ENCODE measurements at regions not wholly inside any gene's neighbourhood (a gene's known extent, or its start where the extent isn't known, plus 50 kb on each side); places are given as distances from the start of the nearest gene placed in this dataset.
"Not testable (repeated sequence)": the region's sequence is repeated elsewhere in the genome, so short reads cannot be mapped to it uniquely, and the experiment has no call there.

DNA sequence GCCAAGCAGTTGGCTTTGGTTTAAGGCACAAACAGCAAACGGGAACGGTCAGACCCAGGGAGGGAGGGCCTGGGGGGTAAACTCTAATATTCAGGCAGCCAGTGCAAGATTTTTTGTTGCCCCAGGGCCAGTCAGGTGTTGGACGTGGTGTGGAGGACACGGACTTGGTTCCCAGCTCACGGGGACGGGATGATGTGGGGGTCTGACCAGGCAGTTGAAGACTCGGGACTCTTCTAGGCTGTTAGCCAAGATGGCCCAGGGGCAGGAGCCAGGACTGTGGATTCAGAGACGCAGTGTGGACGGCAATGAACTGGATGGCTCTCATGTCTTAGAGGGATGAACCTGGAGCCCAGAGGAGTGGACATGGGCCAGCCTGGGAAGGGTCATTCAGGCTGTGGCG lies 169.2 kb downstream of the C9orf50 start:
- Mint-ChIP-seq H3K27ac (peak overlapping the region; percentile 81), H3K36me3 (peaks cover 1% of the 10 kb centered on the region), H3K9me3 (no peaks in the 10 kb centered on the region), H3K4me3 (no peak overlapping the region), H3K4me1 (peaks cover 16% of the 10 kb centered on the region), H3K27me3 (no peaks in the 10 kb centered on the region)

DNA sequence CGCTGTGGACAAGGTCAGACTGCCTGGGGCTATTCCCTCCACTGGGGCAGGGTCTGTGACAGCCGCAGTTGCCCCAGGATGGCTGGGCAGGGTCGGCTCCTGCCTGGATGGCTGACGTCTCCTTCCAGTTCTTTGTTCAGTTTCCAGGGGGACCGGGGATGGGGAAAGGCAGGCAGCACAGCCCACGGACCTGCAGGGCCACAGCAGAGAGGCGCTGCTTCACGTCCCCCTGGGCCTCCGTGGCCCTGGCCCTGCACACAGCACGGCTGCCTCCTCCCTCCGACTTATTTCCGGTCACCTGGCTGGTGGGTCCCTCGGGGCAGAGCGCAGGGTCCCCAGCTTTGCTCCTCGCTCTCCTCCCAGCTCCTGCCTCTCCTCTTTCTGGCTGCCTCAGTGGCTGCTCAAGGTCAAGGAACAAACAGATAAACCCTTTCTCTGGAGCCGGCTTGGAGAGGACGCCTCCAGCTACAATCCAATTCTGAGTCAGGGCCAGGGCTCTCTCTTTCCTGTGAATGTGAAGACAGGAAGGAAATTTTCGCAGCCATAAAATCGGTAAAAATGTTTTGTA lies 169.7 kb downstream of the C9orf50 start:
- H3K36me3 Mint-ChIP-seq, result peaks cover 1% of the 10 kb centered on the region
- H3K27ac Mint-ChIP-seq, result no peak overlapping the region
- no peaks in the 10 kb centered on the region for H3K9me3 Mint-ChIP-seq
- no peaks in the 10 kb centered on the region for H3K27me3 Mint-ChIP-seq
- H3K4me1 Mint-ChIP-seq, result peaks cover 11% of the 10 kb centered on the region
- H3K4me3 Mint-ChIP-seq, result no peak overlapping the region

DNA sequence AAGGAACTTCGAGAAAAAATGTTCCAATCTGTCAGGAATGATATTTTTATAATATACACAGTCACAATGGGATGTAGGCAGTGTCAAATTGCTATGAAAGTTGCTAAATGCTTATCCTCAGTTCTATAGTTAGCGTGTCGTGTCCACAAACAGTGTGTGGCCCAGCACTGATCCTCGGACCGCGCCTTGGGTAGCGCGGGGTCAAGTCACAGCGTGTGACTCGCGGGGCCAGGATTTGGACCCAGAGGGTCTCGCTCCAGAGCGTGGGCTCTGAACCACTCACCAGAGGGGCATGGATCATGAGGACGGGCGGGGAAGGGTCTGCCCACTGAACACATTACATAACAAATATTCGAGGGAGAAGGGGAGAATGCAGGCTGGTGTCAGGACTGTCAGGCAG lies 171.8 kb downstream of the C9orf50 start:
- peaks cover 1% of the 10 kb centered on the region for H3K36me3 Mint-ChIP-seq
- no peak overlapping the region for H3K4me3 Mint-ChIP-seq
- peak overlapping the region; percentile 60 for H3K27ac Mint-ChIP-seq
- H3K27me3 Mint-ChIP-seq, result no peaks in the 10 kb centered on the region
- peaks cover 4% of the 10 kb centered on the region for H3K4me1 Mint-ChIP-seq
- no peaks in the 10 kb centered on the region for H3K9me3 Mint-ChIP-seq

DNA sequence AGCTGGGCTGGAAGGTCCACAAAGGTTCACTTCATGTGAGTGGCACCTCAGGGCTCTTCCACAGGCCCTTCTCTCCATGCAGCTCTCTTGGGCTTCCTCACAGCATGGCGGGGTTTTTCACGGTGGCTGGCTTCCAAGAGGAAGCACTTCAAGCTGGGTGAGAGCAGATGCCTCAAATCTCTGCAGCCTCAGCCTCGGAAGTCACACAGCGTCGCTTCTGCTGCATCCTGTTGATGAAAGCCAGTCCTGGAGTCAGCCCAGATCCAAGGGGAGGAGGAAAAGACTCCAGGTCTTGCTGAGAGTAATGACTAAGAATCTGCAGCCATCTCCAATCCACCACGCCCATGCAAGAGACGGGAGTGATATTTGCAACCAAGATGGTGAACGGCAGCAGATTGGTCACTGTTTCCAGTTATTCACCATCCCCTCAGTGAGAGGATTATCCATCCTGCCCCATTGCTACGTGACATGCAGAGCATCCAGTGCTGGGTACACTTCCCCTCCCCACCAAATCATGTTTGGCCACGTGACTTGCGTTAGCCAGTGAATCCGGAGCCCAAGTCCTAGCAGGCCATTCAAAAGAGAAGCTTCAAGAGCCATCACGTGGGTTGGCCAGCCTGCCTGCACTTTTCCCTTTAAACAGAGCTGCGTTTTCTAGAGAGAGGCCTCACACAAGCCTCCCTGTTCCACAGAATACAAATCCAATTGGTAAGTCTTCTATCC lies 173.9 kb downstream of the C9orf50 start:
- Mint-ChIP-seq H3K27ac (no peak overlapping the region), H3K4me1 (peaks cover 3% of the 10 kb centered on the region), H3K9me3 (no peaks in the 10 kb centered on the region), H3K4me3 (no peak overlapping the region), H3K27me3 (peaks cover 1% of the 10 kb centered on the region), H3K36me3 (peaks cover 1% of the 10 kb centered on the region)

DNA sequence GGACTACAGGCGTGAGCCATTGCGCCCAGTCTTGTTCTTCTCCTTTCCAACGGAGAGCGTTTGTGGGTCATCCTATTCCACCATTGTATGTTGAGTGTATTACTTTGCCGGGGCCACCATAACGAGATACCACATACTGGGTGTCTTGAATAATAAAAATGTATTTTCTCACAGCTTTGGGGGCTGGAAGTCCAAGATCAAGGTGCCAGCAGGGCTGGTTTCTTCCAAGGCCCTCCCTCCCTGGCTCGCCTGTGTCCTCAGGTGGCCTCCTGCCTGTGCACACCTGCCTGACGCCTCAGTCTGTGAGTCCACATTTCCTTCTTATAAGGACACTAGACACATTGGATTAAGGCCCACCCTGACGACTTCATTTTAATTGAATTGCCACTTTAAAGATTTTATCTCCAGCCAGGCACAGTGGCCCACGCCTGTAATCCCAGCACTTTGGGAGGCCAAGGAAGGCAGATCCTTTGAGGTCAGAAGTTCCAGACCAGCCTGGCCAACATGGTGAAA lies 175.1 kb downstream of the C9orf50 start:
- H3K27ac Mint-ChIP-seq, result no peak overlapping the region
- H3K36me3 Mint-ChIP-seq, result peaks cover 1% of the 10 kb centered on the region

DNA sequence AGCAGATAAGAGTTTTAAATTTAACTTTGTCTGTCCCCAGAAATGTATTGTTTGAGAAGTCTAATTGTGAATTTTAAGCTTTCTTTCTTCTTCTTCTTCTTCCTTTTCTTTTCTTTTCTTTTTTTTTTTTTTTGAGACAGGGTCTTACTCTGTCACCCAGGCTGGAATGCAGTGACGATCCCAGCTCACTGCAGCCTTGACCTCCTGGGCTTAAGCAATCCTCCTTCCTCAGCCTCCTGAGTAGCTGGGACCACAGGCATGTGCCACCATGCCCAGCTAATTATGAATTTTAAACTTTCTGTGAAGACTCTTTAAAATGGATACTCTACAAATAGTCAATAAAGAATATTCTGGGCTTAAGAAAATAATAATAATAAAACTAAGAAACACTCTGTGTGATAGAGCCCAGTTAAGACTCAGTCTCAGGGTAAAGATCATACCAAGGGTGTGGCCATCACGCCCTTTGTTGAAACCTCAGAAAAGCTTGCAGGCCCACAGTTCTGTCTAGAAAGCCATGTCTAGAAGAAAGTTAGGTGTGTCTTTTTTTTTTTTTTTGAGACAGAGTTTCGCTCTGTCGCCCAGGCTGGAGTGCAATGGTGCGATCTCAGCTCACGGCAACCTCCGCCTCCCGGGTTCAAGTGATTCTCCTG lies 177.3 kb downstream of the C9orf50 start:
- not testable (repeated sequence) for H3K4me3 Mint-ChIP-seq, H3K4me1 Mint-ChIP-seq, H3K27ac Mint-ChIP-seq, H3K9me3 Mint-ChIP-seq, H3K36me3 Mint-ChIP-seq
- peaks cover 13% of the 10 kb centered on the region for H3K27me3 Mint-ChIP-seq

More for the DNA sequence above, 175.1 kb downstream of the C9orf50 start:
- no peak overlapping the region for H3K4me3 Mint-ChIP-seq
- H3K9me3 Mint-ChIP-seq, result no peaks in the 10 kb centered on the region
- H3K27me3 Mint-ChIP-seq, result peaks cover 4% of the 10 kb centered on the region
- H3K4me1 Mint-ChIP-seq, result no peaks in the 10 kb centered on the region

DNA sequence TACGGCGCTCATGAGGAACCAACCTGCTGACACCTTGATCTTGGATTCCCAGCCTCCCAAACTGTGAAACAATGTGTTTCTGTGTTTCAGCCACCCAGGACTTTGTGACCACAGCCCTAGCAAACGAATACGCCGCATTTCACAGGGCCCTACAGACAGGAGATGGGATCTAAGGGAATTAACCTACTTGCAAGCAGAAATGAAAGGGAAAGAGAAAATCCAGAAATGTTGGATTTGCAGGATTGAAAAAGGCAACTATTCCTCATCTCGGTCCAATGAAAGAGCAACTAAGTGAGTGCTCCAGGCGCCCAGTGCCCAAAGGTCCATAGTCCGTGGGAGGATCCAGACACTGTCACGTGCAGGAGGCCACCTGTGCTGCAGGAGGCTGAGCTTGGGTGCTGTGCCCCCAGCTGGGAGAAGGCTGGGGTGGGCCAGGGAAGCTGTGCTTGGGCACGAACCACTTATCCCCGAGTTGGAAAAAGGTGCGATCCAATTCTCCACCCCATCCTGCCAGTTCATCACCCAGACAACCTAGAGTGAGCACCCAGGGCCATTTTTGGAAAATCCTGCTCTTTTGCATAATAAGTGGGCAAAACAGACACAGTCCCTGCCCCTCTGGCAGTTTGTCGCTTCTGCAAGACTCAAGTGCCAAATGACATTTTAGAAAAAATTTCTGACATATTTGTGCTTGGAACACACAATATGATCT lies 177.9 kb downstream of the C9orf50 start:
- no peak overlapping the region for H3K27ac Mint-ChIP-seq
- peaks cover 18% of the 10 kb centered on the region for H3K27me3 Mint-ChIP-seq

DNA sequence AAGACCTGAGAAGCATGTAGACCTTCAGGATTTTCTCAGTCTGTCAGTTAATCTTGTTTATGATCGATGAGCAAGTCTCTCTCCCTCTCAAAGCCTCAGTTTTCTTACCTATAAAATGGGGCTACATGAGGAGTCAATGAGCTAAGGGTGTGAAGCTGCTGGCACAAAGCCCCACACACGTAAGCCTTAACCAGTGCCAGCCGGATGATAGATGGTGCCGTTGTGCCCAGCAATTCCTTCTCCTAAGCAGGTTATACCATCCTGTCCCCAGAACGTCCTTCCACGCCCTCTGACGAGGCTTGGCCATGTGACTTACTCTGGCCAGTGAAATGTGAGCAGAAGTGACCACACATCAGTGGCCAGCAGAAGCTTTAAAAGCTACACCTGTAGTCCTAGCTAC lies 179.0 kb downstream of the C9orf50 start:
- H3K27me3 Mint-ChIP-seq, result peaks cover 19% of the 10 kb centered on the region
- H3K36me3 Mint-ChIP-seq, result peaks cover 1% of the 10 kb centered on the region
- H3K27ac Mint-ChIP-seq, result no peak overlapping the region
- H3K4me3 Mint-ChIP-seq, result no peak overlapping the region
- H3K4me1 Mint-ChIP-seq, result peaks cover 16% of the 10 kb centered on the region
- no peaks in the 10 kb centered on the region for H3K9me3 Mint-ChIP-seq

More for the DNA sequence above, 177.9 kb downstream of the C9orf50 start:
- Mint-ChIP-seq H3K4me1 (peaks cover 9% of the 10 kb centered on the region), H3K9me3 (no peaks in the 10 kb centered on the region), H3K4me3 (no peak overlapping the region), H3K36me3 (peaks cover 1% of the 10 kb centered on the region)

DNA sequence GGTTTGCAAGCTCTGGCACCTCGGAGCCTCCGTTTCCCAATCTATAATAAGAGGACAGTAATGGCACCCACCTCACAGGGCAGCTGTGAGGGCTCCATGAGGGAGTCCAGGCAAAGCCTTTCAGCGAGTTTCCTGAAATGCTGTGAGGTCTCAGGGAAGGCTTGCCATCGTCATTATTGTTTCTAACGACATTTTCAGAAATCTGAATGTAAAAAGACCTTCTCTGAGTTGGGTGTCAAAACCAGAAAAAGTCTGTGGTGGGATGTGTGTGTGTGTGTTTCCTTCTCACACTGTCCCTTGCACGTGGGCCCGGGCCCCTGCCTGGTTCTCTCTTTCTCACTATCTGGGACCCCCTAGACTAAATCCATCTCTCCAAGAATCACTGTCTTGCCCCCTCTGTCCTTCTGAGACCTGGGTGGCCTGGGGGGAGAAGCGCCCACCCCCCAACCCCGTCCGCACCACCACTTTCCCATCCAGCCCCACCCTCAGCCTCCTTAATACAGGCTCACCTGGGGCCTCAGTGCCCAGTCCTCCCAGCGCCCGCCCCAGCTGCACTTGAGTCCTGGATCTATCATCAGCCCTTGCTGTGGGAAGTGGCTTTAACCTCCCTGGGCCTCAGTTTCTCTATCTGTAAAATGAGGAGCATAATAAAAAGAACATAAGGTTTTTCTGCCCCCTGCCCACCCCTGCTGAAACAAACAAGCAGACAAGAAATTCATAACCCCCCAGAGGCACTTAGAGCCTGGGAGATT lies 180.3 kb downstream of the C9orf50 start:
- Mint-ChIP-seq H3K27me3 (peaks cover 22% of the 10 kb centered on the region), H3K27ac (no peak overlapping the region), H3K4me1 (peaks cover 19% of the 10 kb centered on the region), H3K4me3 (no peak overlapping the region), H3K9me3 (no peaks in the 10 kb centered on the region), H3K36me3 (peaks cover 1% of the 10 kb centered on the region)

DNA sequence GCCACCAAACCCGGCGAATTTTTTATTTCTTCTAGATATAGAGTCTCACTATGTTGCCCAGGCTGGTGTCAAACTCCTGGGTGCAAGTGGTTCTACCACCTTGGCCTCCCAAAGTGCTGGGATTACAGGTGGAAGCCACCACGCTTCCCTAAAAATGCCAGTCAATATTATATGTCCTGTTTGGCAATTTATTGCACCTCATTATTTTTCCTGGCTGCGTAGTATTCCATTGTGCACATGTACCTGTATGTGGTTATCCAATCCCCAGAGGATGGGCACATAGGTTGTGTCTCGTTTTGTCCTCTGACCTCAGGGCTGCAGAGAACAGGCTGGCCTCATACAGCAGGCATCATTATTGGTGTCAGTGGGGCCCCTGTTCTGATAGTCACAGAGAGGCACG lies 181.7 kb downstream of the C9orf50 start:
- H3K4me3 Mint-ChIP-seq, result no peak overlapping the region

DNA sequence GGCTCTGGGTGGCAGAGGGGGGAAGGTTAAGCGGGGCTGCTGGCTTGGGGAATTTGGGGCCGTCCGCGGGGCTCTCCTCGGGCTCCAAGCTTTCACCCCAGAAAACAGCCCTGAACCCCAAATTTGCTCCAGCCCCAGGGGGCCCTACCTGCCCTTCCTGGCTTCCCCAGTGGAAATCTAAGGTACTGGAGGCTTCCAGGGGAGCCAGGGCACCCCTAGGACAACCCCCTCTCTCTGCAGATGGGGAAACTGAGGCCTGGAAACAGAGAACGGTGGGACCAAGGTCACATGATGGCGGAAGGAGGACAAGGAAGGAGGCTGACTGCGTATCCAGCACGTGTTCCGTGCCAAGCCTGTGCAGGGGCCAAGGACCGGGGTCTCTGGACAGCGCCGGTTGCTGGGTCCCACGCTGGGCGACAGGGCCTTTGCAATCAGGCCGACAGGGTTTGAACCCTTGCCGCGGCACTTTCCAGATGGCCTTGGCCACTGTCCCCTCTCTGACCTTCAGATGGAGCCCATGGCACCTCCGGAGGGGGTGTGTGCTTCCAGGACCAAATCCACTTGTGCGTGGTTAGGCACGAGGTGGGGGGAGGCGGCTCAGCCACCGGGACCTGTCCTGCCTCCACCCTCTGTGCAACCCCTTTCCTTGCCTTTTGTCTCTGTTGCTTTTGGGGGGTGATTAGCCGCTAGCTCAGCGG lies 183.1 kb downstream of the C9orf50 start:
- no peaks in the 10 kb centered on the region for H3K36me3 Mint-ChIP-seq
- no peaks in the 10 kb centered on the region for H3K9me3 Mint-ChIP-seq
- peaks cover 21% of the 10 kb centered on the region for H3K27me3 Mint-ChIP-seq
- no peak overlapping the region for H3K27ac Mint-ChIP-seq
- H3K4me1 Mint-ChIP-seq, result peaks cover 19% of the 10 kb centered on the region
- peak overlapping the region; percentile 76 for H3K4me3 Mint-ChIP-seq

More for the DNA sequence above, 181.7 kb downstream of the C9orf50 start:
- H3K9me3 Mint-ChIP-seq, result no peaks in the 10 kb centered on the region
- no peaks in the 10 kb centered on the region for H3K36me3 Mint-ChIP-seq
- peaks cover 19% of the 10 kb centered on the region for H3K4me1 Mint-ChIP-seq
- H3K27me3 Mint-ChIP-seq, result peaks cover 22% of the 10 kb centered on the region
- no peak overlapping the region for H3K27ac Mint-ChIP-seq

DNA sequence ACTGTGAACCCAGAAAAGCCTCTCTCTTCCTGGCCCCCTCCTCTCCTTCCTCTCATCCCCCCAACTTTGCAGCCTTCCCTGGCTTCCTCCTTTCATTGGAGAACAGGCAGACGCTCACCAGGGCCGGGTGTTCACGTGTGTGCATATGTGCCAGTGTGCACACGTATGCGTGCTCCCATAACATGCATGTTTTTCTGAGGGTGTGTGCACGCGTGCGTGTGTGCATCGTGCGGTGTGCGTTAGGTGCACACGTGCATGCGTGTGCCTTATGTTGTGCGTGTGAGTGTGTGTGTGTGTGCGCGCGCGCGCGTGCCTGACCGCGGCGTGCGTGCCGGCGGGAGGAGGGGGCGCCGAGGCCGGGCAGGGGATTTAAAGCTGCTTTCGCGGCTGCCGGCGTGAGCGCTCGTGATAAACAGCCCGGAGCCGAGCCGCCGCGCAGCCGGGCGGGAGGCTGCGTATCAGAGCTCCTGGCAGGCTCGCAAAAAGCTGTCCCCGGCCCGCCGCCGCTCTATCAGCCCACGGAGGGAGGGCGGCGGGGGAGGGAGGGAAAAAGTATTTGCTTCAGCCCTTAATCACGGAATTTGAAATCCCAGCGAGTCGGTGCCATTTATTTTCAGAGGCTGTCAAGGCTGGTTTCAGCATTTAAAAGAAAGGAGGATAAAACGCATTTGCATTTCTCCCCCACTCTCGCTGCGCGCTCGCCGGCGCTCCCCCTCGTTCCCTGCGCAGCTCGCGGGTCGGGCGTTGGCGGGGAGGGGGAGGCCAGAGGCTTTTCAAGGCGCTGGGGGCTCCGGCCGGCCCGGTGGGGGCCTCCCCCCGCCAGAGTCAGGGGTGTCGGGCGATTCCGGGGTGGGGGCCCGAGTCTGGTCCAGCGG lies 183.9 kb downstream of the C9orf50 start:
- Mint-ChIP-seq H3K36me3 (no peaks in the 10 kb centered on the region), H3K27me3 (peaks cover 21% of the 10 kb centered on the region), H3K4me1 (peaks cover 19% of the 10 kb centered on the region), H3K27ac (peak overlapping the region; percentile 15), H3K9me3 (no peaks in the 10 kb centered on the region), H3K4me3 (peak overlapping the region; percentile 85)

DNA sequence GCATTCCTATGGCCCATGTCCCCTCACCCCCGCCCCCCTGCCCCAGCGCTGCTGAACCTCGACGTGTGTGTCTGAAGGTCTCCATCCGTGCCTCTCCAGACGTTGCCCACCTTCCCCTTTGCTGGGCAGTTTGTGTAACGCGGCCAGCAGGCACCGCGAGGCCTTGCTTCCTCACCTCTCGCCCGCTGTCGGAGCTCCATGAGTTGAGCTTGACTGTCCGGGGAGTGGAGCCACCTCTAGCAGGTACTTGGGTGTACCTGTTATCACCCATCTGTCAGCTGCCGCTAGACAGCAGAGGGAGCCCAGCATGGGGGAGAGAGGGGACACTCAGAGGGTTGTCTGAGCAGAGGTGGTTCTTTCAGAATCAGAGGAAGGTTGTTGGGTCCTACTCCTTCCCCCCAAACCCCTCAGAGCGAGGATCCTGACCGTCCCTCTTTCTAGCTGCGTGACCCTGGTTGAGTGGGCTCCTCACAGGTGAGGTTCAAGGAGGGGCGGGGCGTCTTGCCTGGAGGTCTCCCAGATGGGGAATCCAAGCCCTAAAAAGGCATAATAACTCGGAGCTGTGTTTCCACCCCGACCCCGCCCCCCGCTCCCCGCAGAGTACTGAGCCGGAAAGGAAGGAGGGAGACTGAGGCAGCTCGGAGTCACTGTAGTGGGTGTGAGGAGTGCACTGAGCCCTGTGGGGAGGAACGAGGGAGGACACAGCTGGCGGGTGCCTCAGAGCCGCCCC lies 184.7 kb downstream of the C9orf50 start:
- Mint-ChIP-seq H3K27me3 (peaks cover 18% of the 10 kb centered on the region), H3K27ac (no peak overlapping the region), H3K4me1 (peaks cover 19% of the 10 kb centered on the region), H3K36me3 (no peaks in the 10 kb centered on the region), H3K9me3 (no peaks in the 10 kb centered on the region), H3K4me3 (peak overlapping the region; percentile 85)

Measured in activated naive CD4-positive, alpha-beta T cell treated with anti-CD3 and anti-CD28 coated beads, Interleukin-2, amount 50 U/mL, for 24 hours (primary cell).